Esophagus muscularis mucosa (tissue), 3 donors: ENCODE measurements at regions not wholly inside any gene's neighbourhood (a gene's known extent, or its start where the extent isn't known, plus 50 kb on each side); places are given as distances from the start of the nearest gene placed in this dataset.

Experiments used
- CTCF ChIP-seq, 3 experiments: fragments of 200-600 bp in 2 of 3; fragments of 450-650 bp in 1 of 3; sonication (generic) in 2 of 3; IDR thresholded peaks; one replicate each; pipeline ENCODE4 v1.5.1; 2017 to 2019; ENCODE audit warnings: antibody characterized with exemption in 3 of 3, mild to moderate bottlenecking in 2 of 3, moderate library complexity in 1 of 3
- POLR2A ChIP-seq: fragments of 450-650 bp; IDR thresholded peaks from one replicate; pipeline ENCODE4 v1.6.1; 2017; ENCODE audit warnings: antibody characterized with exemption, moderate library complexity, mild to moderate bottlenecking, low read depth
- POLR2AphosphoS5 ChIP-seq, 2 donors: sonication (generic); formaldehyde crosslinking; IDR thresholded peaks; one replicate each; pipeline ENCODE4 v1.6.1; 2017; ENCODE audit warnings: antibody characterized with exemption in 2 of 2

GRCh38 chr13:34588362-34588761, 353.7 kb upstream of the NBEA start:
- no peak for TF ChIP-seq CTCF (IDR thresholded peaks at IDR 0.05)
- no peak for TF ChIP-seq POLR2A
- no peak for TF ChIP-seq POLR2AphosphoS5 (IDR thresholded peaks at IDR 0.05)
